Esophagus muscularis mucosa (tissue), 4 donors: ENCODE measurements at regions not wholly inside any gene's neighbourhood (a gene's known extent, or its start where the extent isn't known, plus 50 kb on each side); places are given as distances from the start of the nearest gene placed in this dataset.

Source experiments
- DNase-seq: peaks from one replicate; pipeline ENCODE4 v3.0.0-alpha.2; 2017; ENCODE audit errors: extremely low spot score
- H3K27ac ChIP-seq, 4 donors: fragments of 200-600 bp; sonication (generic); replicated peaks in 1 of 4; 1 replicate in 3 of 4; 2 replicates in 1 of 4; pipeline ENCODE4 v1.5.1; 2016 to 2019; ENCODE audit warnings: mild to moderate bottlenecking in 1 of 4
- H3K27me3 ChIP-seq, 4 donors: fragments of 200-600 bp; sonication (generic); one replicate each; pipeline versions ENCODE4 v1.5.1 to v1.6.0; 2016 to 2019
- H3K36me3 ChIP-seq, 4 donors: fragments of 200-600 bp; sonication (generic); one replicate each; pipeline ENCODE4 v1.5.1; 2016 to 2019
- H3K4me1 ChIP-seq, 4 donors: fragments of 200-600 bp; sonication (generic); one replicate each; pipeline ENCODE4 v1.5.1; 2016 to 2019
- H3K4me3 ChIP-seq, 4 donors: fragments of 200-600 bp; sonication (generic); 1 replicate in 2 of 4; 2 replicates in 2 of 4; pipeline ENCODE4 v1.5.1; 2016 to 2019; ENCODE audit warnings: mild to moderate bottlenecking in 4 of 4, moderate library complexity in 1 of 4
- H3K9me3 ChIP-seq, 4 donors: fragments of 200-600 bp; sonication (generic); 1 replicate in 3 of 4; 2 replicates in 1 of 4; pipeline ENCODE4 v1.5.1; 2016 to 2019
- CTCF ChIP-seq, 3 experiments: fragments of 200-600 bp in 2 of 3; fragments of 450-650 bp in 1 of 3; sonication (generic) in 2 of 3; IDR thresholded peaks; one replicate each; pipeline ENCODE4 v1.5.1; 2017 to 2019; ENCODE audit warnings: antibody characterized with exemption in 3 of 3, mild to moderate bottlenecking in 2 of 3, moderate library complexity in 1 of 3
- EP300 ChIP-seq: sonication (generic); formaldehyde crosslinking; IDR thresholded peaks from one replicate; pipeline ENCODE4 v1.6.1; 2017; ENCODE audit warnings: antibody characterized with exemption
- POLR2A ChIP-seq: fragments of 450-650 bp; IDR thresholded peaks from one replicate; pipeline ENCODE4 v1.6.1; 2017; ENCODE audit warnings: antibody characterized with exemption, moderate library complexity, mild to moderate bottlenecking, low read depth
- POLR2AphosphoS5 ChIP-seq, 2 donors: sonication (generic); formaldehyde crosslinking; IDR thresholded peaks; one replicate each; pipeline ENCODE4 v1.6.1; 2017; ENCODE audit warnings: antibody characterized with exemption in 2 of 2
- WGBS: methylation state at CpG from one replicate; pipeline ENCODE4 v1.1.5; 2018; 5-methylcytosine and 5-hydroxymethylcytosine counted together
- intact Hi-C: fragments of 100-400 bp; cut with DNase I; formaldehyde crosslinking; loops from one replicate; pipeline ENCODE4 v1.15.1; 2023

GRCh38 chr14:82595466-82595865, 1061.8 kb upstream of the SEL1L start:
- Histone ChIP-seq H3K4me1 (no peaks in the 10 kb centered on the region), H3K4me3 (no peak overlapping the region), H3K27me3 (no peaks in the 10 kb centered on the region), H3K27ac (no peak overlapping the region), H3K36me3 (no peaks in the 10 kb centered on the region), H3K9me3 (no peaks in the 10 kb centered on the region)
- no peak for TF ChIP-seq POLR2AphosphoS5 (IDR thresholded peaks at IDR 0.05)
- no peak for TF ChIP-seq CTCF (IDR thresholded peaks at IDR 0.05)
- TF ChIP-seq POLR2A = no peak
- TF ChIP-seq EP300 = no peak
- DNase-seq = no peak
- intact Hi-C loops = no loop called here

- WGBS = 76% methylated on average over 1 of the region's 1 CpG
- Histone ChIP-seq H3K27me3 (no peaks in the 10 kb centered on the region), H3K27ac (no peak overlapping the region), H3K9me3 (no peaks in the 10 kb centered on the region), H3K4me1 (no peaks in the 10 kb centered on the region), H3K4me3 (no peak overlapping the region), H3K36me3 (no peaks in the 10 kb centered on the region)
- no peak for TF ChIP-seq POLR2AphosphoS5 (IDR thresholded peaks at IDR 0.05)
- DNase-seq = no peak
- intact Hi-C loops = no loop called here
Measured at GRCh38 chr14:82602794-82603193, 1069.1 kb upstream of the SEL1L start.

- intact Hi-C loops = no loop called here
- H3K9me3 ChIP-seq = no peaks in the 10 kb centered on the region
- no peaks in the 10 kb centered on the region for H3K27me3 ChIP-seq
- no peak for DNase-seq
- no peaks in the 10 kb centered on the region for H3K36me3 ChIP-seq
- H3K4me3 ChIP-seq = no peak overlapping the region
- no peak for TF ChIP-seq CTCF (IDR thresholded peaks at IDR 0.05)
- TF ChIP-seq POLR2AphosphoS5 (IDR thresholded peaks at IDR 0.05) = no peak
- no peak for TF ChIP-seq POLR2A
- TF ChIP-seq EP300 = no peak
- H3K27ac ChIP-seq = no peak overlapping the region
- H3K4me1 ChIP-seq = no peaks in the 10 kb centered on the region
Measured at GRCh38 chr14:82604819-82605218, 1071.2 kb upstream of the SEL1L start.

GRCh38 chr14:82621881-82622450, 1088.3 kb upstream of the SEL1L start:
- Histone ChIP-seq H3K27me3 (no peaks in the 10 kb centered on the region), H3K4me1 (no peaks in the 10 kb centered on the region), H3K36me3 (no peaks in the 10 kb centered on the region), H3K4me3 (no peak overlapping the region), H3K9me3 (no peaks in the 10 kb centered on the region), H3K27ac (no peak overlapping the region)
- intact Hi-C loops = no loop called here
- no peak for DNase-seq
- 92% methylated on average over 9 of the region's 9 CpGs for WGBS
- TF ChIP-seq CTCF (IDR thresholded peaks at IDR 0.05) (no peak), POLR2A (no peak), POLR2AphosphoS5 (IDR thresholded peaks at IDR 0.05) (no peak), EP300 (no peak)

GRCh38 chr14:82626156-82627066, 1092.8 kb upstream of the SEL1L start:
- Histone ChIP-seq H3K4me3 (no peak overlapping the region), H3K36me3 (no peaks in the 10 kb centered on the region), H3K4me1 (no peaks in the 10 kb centered on the region), H3K9me3 (no peaks in the 10 kb centered on the region), H3K27me3 (no peaks in the 10 kb centered on the region), H3K27ac (no peak overlapping the region)
- 65% methylated on average over 5 of the region's 5 CpGs for WGBS
- no peak for DNase-seq
- intact Hi-C loops = no loop called here
- TF ChIP-seq EP300 (no peak), POLR2A (no peak), CTCF (IDR thresholded peaks at IDR 0.05) (no peak), POLR2AphosphoS5 (IDR thresholded peaks at IDR 0.05) (no peak)
